Posterior vena cava (tissue), 2 donors: ENCODE measurements at regions not wholly inside any gene's neighbourhood (a gene's known extent, or its start where the extent isn't known, plus 50 kb on each side); places are given as distances from the start of the nearest gene placed in this dataset.

Source experiments
- DNase-seq: peaks from one replicate; pipeline ENCODE4 v3.0.0-alpha.2; 2020; ENCODE audit warnings: low spot score
- intact Hi-C, 2 donors: fragments of 100-400 bp; cut with DNase I; formaldehyde crosslinking; loops; one replicate each; pipeline versions ENCODE4 v1.14.1 to v1.14.2; 2022 to 2023
- donor health status: DM: yes; HTN: yes; CAD: no.
- donor health status: DM: yes; HTN: yes; CAD: no.

DNA sequence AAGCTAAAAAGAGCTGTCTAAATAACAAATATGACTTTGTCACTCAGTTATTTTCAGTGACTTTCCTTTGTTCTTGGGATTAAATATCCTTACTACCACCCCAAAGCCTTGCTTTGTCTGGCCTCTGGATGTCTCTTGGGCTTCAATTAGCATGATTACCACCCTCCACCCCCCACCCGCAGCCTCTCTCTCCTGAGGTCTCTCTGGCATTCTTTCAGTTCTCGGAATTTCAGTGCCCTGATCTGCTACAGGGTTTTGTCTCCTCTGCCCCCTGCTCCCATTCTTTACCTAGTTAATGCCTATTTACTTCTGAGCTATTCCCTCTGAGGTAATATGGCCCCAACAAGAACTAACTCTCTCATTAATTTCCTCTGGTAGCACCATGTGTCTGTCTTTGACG, 376.4 kb downstream of the DEPDC1B start:
- no peak for DNase-seq
- intact Hi-C loops, result no loop called here

DNA sequence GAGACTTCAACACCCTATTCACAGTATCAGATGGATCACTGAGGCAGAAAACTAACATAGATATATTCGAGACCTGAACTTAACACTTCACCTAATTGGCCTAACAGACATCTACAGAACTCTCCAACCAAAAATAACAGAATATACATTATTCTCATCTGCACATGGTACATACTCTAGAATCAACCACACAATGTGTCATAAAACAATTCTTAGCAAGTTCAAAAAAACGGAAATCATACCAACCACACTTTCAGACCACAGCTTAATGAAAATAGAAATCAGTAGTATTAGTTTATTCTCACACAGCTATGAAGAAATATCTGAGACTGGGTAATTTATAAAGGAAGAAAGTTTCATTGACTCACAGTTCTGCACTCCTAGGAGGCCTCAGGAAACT, 387.9 kb downstream of the DEPDC1B start:
- DNase-seq, result no peak
- intact Hi-C loops, result no loop called here

DNA sequence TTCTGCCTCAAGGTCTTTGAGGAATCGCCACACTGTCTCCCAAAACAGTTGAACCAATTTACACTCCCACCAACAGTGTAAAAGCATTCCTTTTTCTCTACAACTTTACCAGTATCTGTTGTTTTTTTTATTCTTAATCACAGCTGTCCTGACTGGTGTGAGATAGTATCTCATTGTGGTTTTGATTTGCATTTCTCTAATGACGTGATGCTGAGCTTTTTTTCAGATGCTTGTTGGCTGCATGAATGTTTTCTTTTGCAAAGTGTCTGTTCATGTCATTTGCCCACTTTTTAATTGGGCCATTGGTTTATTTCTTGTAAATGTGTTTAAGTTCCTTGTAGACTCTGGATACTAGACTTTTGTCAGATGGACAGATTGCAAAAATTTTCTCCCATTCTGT, 400.0 kb downstream of the DEPDC1B start:
- intact Hi-C loops, result no loop called here
- DNase-seq, result no peak

DNA sequence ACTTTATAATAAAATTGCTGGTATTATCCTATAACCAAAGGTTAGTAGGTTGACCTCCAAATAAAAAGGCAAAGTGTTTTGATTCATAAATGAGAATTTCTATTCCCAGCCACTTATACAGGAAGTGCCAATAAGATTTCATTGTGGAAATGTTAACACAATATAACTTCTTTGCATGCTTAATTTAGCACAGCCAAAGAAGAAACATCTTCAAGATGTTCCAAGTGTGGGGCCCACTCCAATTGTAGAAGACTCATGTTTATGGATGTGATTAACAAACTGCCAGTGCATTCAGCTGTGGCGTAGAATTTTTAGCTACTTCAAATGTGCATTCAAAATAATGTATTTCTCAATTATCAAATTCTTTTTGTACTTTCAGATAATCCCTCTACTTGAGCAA, 402.3 kb downstream of the DEPDC1B start:
- DNase-seq, result no peak
- intact Hi-C loops, result no loop called here

DNA sequence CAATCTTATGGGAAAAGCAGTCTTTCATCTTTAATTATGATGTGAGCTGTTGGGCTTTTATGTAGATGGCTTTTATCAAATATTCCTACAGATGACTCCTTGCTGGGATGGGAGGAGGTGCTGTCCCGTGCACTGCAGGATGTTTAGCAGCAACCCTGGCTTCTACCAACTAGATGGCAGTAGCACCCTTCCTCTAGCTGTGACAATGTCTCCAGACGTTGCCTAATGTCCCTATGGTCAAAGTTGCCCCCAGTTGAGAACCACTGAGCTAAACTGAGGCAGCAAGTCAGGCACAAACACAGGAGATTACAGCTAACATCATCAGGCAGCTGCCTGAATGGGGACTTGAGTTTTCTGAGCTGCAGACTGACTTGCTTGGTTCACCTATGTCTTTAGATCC, 401.9 kb upstream of the PDE4D start:
- DNase-seq, result no peak
- intact Hi-C loops, result no loop called here

DNA sequence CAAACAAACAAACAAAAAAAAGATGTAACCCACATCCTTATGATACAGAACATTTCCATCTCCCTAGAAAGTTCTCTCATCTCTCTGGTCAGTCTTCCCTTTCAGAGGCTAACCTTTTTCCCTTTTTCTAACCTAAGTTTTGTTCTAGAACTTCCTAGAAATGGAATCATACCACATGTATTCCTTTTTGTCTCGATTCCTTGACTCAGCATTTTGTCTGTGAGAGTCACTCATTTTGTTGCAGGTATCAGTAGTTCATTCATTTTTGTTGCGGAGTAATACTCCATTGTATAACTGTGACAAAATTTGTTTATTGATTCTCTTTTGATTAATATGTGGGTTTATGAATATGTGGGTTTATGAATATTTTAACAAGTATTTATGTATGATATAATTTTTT, 400.0 kb upstream of the PDE4D start:
- DNase-seq, result no peak
- intact Hi-C loops, result no loop called here

DNA sequence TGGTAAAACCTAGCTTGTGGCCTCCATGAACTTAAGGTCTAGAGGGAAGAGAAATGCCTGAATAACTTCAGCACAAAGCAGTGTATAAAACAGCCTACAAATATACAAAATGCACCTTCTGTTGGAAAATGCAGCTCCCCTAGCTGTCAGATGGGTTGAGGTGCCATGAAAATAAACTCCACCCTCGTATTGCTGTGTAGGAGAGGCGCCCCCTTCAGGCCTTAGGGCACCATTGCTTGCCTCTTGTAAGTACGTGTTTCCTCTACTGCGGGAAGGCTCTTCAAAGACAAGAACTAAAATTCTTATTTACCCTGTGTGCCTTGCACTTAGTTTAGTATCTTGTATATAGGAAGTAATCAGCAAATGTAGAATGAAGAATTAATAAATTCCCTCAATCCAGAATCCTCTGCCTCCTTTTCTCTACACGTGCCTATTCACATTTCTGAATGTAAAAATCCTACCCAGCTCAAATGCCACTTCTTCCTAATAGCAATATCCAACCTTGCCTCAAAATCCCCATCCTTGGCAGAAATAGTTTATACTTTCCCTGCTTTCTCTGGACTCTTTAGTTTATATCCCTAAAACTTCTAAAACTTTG, 393.7 kb upstream of the PDE4D start:
- peak; percentile 78 for DNase-seq
- intact Hi-C loops, result loop anchor here in 1 of 2 donors (10.0 kb wide), 1 partner anchor 472 kb away; no protein-coding TSS in a partner anchor

DNA sequence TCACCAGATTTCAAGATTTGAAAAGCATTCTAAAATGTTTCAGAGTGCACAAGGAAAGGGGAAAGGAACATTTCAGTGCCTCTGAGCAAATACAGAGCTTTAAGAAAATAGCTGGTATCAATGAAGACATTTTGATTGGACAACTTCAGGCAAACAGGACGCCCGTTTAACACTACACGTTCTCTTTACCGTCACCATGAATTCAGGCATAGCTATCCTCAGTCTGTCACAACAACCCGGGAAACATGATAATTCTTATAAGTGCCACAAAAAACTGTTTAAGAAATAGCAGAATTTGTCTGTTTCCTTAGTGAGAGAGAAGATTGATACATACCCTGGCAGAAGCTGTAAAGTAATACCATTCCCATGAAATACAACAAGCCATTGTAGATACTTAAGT, 392.4 kb upstream of the PDE4D start:
- intact Hi-C loops, result loop anchor here in 1 of 2 donors (10.0 kb wide), 1 partner anchor 471 kb away; no protein-coding TSS in a partner anchor
- no peak for DNase-seq

DNA sequence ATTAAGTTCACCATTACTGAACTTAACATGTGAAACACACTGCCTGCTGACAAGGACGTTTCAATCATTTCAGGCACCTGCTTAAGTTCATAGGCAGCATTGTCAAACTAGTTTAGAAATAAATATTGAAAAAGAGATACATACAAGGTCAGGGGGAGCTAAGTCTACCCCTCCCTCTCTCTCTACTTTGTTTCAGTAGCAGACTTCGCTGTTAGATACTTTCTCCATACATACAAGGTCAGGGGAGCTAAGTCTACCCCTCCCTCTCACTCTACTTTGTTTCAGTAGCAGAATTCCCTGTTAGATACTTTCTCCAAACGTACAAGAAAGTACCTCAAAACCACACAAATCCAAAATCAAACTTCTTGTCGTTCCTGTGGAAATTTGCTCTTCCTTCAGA, 387.4 kb upstream of the PDE4D start:
- intact Hi-C loops, result loop anchor here in 1 of 2 donors (10.0 kb wide), 1 partner anchor 466 kb away; no protein-coding TSS in a partner anchor

DNA sequence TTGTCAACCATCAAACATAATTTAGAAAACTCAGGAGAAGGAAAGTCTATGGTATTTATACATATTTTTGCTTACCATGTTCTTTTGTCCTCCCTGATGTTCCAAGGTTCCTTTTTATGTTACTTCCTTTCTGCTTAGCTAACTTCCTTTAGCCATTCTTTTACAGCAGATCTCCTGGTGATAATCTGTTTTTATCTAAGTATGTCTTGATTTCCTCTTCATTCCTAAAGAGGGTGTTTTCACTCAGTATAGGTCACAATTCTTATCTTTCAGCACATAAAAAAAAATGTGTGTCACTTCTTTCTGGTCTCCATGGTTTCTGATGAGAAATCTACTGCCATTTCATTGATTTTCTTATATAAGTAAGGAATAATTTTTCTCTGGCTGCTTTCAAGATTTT, 384.4 kb upstream of the PDE4D start:
- intact Hi-C loops, result no loop called here
- no peak for DNase-seq

More for the DNA sequence above, 387.4 kb upstream of the PDE4D start:
- DNase-seq, result no peak

DNA sequence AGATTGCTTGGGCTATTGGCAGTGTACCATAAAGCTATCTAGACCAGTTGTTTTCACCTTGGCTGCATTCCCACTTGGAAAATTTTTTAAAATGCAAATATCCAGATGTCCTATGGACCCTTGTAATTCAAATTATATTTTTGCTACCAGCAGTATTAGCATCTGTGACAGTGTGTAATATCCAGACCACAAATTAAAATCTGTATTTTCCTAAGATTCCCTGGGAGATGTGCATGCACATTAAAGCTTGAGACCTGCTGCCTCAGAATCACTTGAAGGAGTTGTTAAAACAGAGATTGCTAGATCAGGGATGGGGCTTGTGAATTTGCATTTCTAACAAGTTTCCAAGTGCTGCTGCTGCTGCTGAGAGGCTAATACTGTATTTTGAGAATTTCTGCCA, 381.2 kb upstream of the PDE4D start:
- intact Hi-C loops, result loop anchor here in 1 of 2 donors (5.0 kb wide), 1 partner anchor 58 kb away; no protein-coding TSS in a partner anchor

DNA sequence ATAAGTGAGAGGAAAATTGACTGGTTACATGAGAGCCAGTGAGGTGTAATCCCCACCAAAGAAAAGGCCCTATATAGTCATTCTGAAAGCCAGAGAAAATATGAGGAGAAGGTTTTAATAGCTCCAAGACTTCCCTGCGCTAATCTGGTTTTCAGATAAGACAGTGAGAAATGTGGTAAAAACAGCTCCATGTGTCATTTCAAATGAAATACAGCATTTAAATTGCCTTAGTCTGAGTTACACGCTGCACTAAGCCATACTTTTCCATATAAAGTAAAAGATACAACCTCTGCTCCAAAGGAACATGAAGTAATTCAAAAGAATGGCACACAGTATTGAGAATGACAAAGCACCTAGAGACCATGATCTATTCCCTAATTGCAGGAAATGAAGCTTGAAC, 378.0 kb upstream of the PDE4D start:
- DNase-seq, result no peak
- intact Hi-C loops, result loop anchor here in 1 of 2 donors (5.0 kb wide), 1 partner anchor 61 kb away; no protein-coding TSS in a partner anchor

More for the DNA sequence above, 381.2 kb upstream of the PDE4D start:
- DNase-seq, result no peak

DNA sequence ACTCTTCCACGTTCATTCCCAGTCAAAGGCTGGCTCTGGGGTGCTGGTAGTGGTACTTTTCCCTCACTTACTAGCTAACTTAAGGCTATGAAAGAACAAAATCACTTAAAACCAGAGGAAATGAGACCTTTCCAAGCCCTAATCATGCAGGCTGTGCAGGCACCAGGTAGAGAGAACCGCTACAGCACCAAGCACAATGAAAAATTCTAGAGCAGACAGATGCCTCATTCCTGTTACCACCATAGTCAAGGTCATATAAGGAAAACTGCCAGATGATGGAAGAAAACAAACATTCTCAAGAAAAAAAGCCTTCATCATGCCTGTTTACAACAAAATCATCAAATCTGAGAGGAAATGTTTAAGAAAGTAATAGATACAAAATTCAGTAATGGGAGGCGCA, 374.4 kb upstream of the PDE4D start:
- DNase-seq, result no peak
- intact Hi-C loops, result loop anchor here in 1 of 2 donors (1.0 kb wide), 1 partner anchor 63 kb away; no protein-coding TSS in a partner anchor

DNA sequence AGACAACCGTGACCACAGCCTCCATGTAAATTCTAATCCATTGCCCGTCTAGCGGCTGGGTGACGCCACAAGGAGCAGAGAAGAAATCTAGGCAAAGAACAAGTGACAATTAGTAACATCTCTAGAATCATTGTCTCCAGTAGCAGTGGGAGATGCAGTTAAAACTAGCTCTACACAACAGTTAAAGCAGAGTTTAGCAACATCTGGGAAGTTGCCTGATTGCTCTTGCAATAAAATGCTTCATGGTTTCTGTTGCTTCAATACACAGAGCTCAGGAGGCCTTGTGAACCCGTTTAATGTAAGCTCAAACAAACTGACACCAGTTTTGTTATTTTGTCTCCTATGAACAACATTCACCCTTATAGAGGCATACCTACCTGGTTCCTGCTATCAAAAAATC, 369.8 kb upstream of the PDE4D start:
- no peak for DNase-seq
- intact Hi-C loops, result no loop called here

DNA sequence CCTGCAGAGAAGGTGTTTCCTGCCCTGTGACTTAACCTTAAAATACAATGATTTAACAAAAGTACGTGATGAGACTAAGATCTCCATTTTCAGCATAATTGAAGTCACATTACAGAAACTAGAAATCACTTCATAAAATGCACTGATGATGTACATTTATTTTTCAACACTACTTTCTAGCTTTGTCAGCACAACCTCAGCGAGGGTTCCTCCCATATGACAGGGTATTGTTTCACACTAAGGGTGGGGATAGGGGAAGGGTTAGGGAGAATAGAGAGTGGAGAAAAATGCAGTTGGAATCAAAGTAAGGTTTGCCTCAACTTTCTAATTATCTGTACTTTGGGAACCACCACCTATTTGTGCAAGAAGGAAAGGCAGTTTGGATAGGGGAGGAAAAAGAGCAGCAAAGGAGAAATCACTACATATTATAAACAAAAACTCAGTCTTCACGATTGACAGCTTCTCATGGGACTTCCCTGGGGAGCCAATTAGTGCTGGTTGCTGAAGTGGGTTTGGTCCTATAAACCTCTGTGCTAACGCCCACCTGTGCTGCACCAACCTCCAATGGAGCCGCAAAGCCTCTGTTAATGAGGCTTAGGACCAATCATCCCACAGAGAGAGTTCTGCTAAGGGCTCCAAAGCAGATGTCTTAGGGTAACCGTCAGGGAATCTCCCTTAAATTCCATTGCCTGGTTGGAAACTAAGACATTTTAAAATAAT, 369.2 kb upstream of the PDE4D start:
- intact Hi-C loops, result no loop called here
- DNase-seq, result no peak

DNA sequence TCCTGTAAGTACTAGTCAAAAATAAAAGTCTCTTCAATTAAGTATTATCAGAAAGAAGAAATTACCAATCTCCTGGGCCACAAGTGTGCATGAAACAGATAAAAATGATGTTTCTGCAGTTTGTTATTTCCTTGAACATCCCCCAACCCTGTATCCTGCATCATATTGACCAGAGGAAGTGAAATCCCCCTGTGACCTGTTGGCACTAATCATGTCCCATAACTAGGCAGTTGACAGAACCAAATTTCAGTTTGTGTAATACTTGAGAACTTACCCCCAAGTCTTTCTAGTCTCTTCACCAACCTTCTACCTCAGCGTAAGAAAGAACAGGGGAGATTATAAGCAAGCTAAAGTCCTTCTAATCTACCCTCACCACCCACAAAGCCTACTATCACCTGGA, 368.2 kb upstream of the PDE4D start:
- intact Hi-C loops, result no loop called here

DNA sequence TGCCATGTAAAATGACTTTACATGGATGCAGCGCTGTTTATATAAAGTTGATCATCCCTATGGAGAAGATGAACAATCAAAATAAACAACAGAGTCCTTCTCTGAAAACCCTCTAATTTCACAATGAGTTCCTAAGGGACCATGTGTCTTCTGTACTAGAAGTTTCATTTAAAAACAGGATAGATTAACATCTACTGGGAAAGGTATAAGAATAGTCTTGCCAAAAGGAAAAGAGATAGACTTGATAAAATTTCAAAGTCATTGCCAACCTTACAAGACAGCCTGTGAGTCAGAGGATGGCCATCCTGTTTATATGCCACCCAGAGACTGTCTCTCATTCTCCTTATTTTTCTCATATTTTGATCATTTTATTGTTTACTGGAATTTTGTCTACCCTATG, 367.1 kb upstream of the PDE4D start:
- no peak for DNase-seq
- intact Hi-C loops, result no loop called here

More for the DNA sequence above, 368.2 kb upstream of the PDE4D start:
- no peak for DNase-seq

DNA sequence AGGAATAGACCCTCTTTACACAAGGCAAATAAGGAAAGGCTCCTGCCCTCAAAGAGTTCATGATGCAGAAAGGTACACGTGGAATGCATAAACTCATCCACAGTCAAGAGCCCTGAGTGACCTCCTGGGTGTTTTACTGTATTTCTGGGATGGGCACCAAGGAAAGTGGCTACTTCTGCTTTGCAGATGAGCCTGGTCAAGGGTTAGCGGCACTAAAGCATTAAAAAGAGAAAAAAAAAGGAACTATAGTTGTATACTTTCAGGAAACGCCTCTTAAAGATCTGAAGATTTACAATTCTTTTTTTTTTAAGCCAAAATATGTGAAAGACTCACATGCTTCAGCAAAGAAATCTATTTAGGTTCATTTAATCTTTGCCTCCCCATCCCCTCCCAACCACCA, 366.2 kb upstream of the PDE4D start:
- DNase-seq, result no peak
- intact Hi-C loops, result no loop called here

DNA sequence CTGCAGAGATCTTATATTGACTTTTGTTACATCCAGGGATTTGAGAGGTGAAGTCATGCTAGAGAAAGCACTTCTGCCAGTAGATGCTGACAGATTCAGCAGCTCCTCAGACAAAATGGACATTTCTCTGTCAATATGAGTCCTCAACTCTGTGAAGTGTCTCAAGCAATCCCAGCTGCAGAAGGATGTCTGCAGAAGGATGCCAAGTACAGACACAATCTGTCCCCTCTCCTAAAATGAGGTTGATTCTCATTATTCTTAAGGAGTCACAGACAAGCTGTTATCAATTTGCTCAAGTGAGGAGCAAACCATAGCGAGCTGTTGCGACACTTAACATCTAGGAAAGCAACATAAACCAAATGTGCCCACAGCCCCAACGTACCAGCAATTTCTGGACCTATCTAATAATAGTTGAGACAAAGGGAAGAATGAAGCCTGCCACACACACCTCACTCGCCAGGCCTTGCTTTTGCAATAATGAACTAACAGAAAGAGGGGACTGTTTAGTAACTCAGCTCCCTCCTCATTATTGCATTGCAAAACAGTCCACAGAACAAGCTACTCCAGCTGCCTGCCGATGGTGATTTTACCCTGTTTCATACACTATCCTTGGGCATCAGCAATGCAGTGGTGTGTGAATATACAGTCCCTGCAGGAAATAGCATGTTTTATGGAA, 364.2 kb upstream of the PDE4D start:
- DNase-seq, result peak; percentile 50
- intact Hi-C loops, result no loop called here

DNA sequence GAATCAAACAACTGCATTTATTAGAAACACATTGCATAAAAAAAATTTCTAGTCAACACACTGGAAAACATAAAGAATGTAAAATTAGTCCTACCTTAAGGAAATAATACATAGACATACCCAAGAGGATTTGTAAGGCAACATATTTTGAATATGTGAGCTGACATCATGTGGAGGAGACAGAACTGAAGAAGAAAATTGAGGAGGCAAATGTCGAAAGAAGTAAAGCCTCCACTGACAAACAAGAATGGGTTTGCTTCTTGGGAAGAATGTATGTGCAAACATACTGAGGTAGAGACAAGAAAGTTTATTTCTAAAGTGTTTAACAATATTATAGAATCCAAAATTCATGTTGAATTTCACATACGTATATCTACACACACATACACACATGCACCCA, 363.0 kb upstream of the PDE4D start:
- intact Hi-C loops, result no loop called here
- no peak for DNase-seq
